ENCODE measurements at regions not wholly inside any gene's neighbourhood (a gene's known extent, or its start where the extent isn't known, plus 50 kb on each side); places are given as distances from the start of the nearest gene placed in this dataset.
"Not testable (repeated sequence)": the region's sequence is repeated elsewhere in the genome, so short reads cannot be mapped to it uniquely, and the experiment has no call there.

- intact Hi-C loops (cut with micrococcal nuclease) = no loop called here
- DNase-seq (no peak), ATAC-seq (no peak)
These were observed 167.0 kb upstream of the FBXL17 start for GRCh38 chr5:108548684-108549596.

GRCh38 chr5:108546939-108547338 is 165.0 kb upstream of the FBXL17 start:
- ATAC-seq (no peak), DNase-seq (no peak)
- intact Hi-C loops (cut with micrococcal nuclease) = no loop called here

- DNase-seq (no peak), ATAC-seq (no peak)
- intact Hi-C loops (cut with micrococcal nuclease) = no loop called here
These were observed 163.4 kb upstream of the FBXL17 start for GRCh38 chr5:108545301-108545700.

- ATAC-seq (no peak), DNase-seq (no peak)
- intact Hi-C loops (cut with micrococcal nuclease) = no loop called here
These were observed 161.6 kb upstream of the FBXL17 start for GRCh38 chr5:108543486-108543885.

- intact Hi-C loops (cut with micrococcal nuclease) = no loop called here
- DNase-seq (no peak), ATAC-seq (no peak)
These were observed 159.9 kb upstream of the FBXL17 start for GRCh38 chr5:108541836-108542235.

GRCh38 chr5:108536321-108536720 is 154.4 kb upstream of the FBXL17 start:
- intact Hi-C loops (cut with micrococcal nuclease) = no loop called here
- no peak for ATAC-seq

GRCh38 chr5:108532129-108532445 is 150.2 kb upstream of the FBXL17 start:
- intact Hi-C loops (cut with micrococcal nuclease); ATAC-seq; DNase-seq: not testable (repeated sequence)

More at GRCh38 chr5:108536321-108536720, 154.4 kb upstream of the FBXL17 start:
- DNase-seq = no peak

- intact Hi-C loops (cut with micrococcal nuclease) = no loop called here
- DNase-seq (no peak), ATAC-seq (peak; percentile 57)
These were observed 149.7 kb upstream of the FBXL17 start for GRCh38 chr5:108531367-108532128.

GRCh38 chr5:108530706-108531105 is 148.8 kb upstream of the FBXL17 start:
- ATAC-seq (no peak), DNase-seq (no peak)
- intact Hi-C loops (cut with micrococcal nuclease) = no loop called here

- DNase-seq = no peak
- intact Hi-C loops (cut with micrococcal nuclease) = no loop called here
- no peak for ATAC-seq
These were observed 147.5 kb upstream of the FBXL17 start for GRCh38 chr5:108529381-108529780.

- no peak for ATAC-seq
- no peak for DNase-seq
- intact Hi-C loops (cut with micrococcal nuclease) = no loop called here
These were observed 146.8 kb upstream of the FBXL17 start for GRCh38 chr5:108528655-108529054.

- no peak for ATAC-seq
These were observed 142.7 kb upstream of the FBXL17 start for GRCh38 chr5:108524564-108524963.

GRCh38 chr5:108523360-108523759 is 141.5 kb upstream of the FBXL17 start:
- DNase-seq (no peak), ATAC-seq (no peak)
- intact Hi-C loops (cut with micrococcal nuclease) = no loop called here

More at GRCh38 chr5:108524564-108524963, 142.7 kb upstream of the FBXL17 start:
- intact Hi-C loops (cut with micrococcal nuclease) = no loop called here
- no peak for DNase-seq

- DNase-seq = no peak
These were observed 140.1 kb upstream of the FBXL17 start for GRCh38 chr5:108521841-108522506.

GRCh38 chr5:108521011-108521700 is 139.3 kb upstream of the FBXL17 start:
- DNase-seq = no peak
- no peak for ATAC-seq
- intact Hi-C loops (cut with micrococcal nuclease) = no loop called here

More at GRCh38 chr5:108521841-108522506, 140.1 kb upstream of the FBXL17 start:
- peak; percentile 70 for ATAC-seq
- intact Hi-C loops (cut with micrococcal nuclease) = no loop called here

- DNase-seq = no peak
- no peak for ATAC-seq
- intact Hi-C loops (cut with micrococcal nuclease) = no loop called here
These were observed 134.9 kb upstream of the FBXL17 start for GRCh38 chr5:108516785-108517184.

GRCh38 chr5:108515517-108516105 is 133.7 kb upstream of the FBXL17 start:
- ATAC-seq (no peak), DNase-seq (no peak)
- intact Hi-C loops (cut with micrococcal nuclease) = no loop called here

- intact Hi-C loops (cut with micrococcal nuclease) = no loop called here
These were observed 127.1 kb upstream of the FBXL17 start for GRCh38 chr5:108508979-108509378.

GRCh38 chr5:108507631-108508030 is 125.7 kb upstream of the FBXL17 start:
- DNase-seq = no peak
- ATAC-seq = no peak
- intact Hi-C loops (cut with micrococcal nuclease) = no loop called here

More at GRCh38 chr5:108508979-108509378, 127.1 kb upstream of the FBXL17 start:
- DNase-seq (no peak), ATAC-seq (no peak)

Measured in left ventricle myocardium superior (tissue), 1 donor.